Lung (tissue), 11 donors: ENCODE measurements at regions not wholly inside any gene's neighbourhood (a gene's known extent, or its start where the extent isn't known, plus 50 kb on each side); places are given as distances from the start of the nearest gene placed in this dataset.

Experiments used
- ATAC-seq: fragments of 200-7000 bp; cut with Tn5 transposase; one replicate; pipeline ENCODE4 v1.9.1; 2020; ENCODE audit warnings: moderate number of reproducible peaks; ENCODE audit not compliant: insufficient read depth, low FRiP score
- DNase-seq, 3 donors: peaks; one replicate each; pipeline ENCODE4 v3.0.0-alpha.2; 2013 to 2017
- H3K27ac ChIP-seq, 2 donors: one replicate each; pipeline ENCODE4 v1.5.1; 2013; ENCODE audit warnings: mild to moderate bottlenecking in 2 of 2, moderate library complexity in 2 of 2, control low read depth in 1 of 2, inconsistent platforms in 1 of 2, low read depth in 1 of 2, low read length in 1 of 2
- H3K27me3 ChIP-seq, 3 donors: one replicate each; pipeline ENCODE4 v1.5.1; 2013; ENCODE audit warnings: low read length in 2 of 3; ENCODE audit not compliant: control insufficient read depth in 3 of 3, insufficient read depth in 3 of 3
- H3K36me3 ChIP-seq, 4 donors: one replicate each; pipeline ENCODE4 v1.5.1; 2013; ENCODE audit warnings: low read length in 4 of 4, mild to moderate bottlenecking in 1 of 4, moderate library complexity in 1 of 4; ENCODE audit not compliant: control insufficient read depth in 4 of 4, insufficient read depth in 4 of 4
- H3K4me1 ChIP-seq, 5 donors: one replicate each; pipeline ENCODE4 v1.5.1; 2013; ENCODE audit warnings: low read length in 5 of 5, mild to moderate bottlenecking in 2 of 5, moderate library complexity in 1 of 5; ENCODE audit not compliant: control insufficient read depth in 5 of 5, insufficient read depth in 5 of 5
- H3K4me3 ChIP-seq: one replicate; pipeline ENCODE4 v1.5.1; 2013; ENCODE audit warnings: mild to moderate bottlenecking, control low read depth, moderate library complexity
- H3K9ac ChIP-seq, 2 donors: one replicate each; pipeline ENCODE4 v1.5.1; 2013; ENCODE audit warnings: low read length in 2 of 2, control low read depth in 1 of 2; ENCODE audit not compliant: insufficient read depth in 1 of 2
- H3K9me3 ChIP-seq, 4 donors: one replicate each; pipeline ENCODE4 v1.5.1; 2013; ENCODE audit warnings: low read length in 3 of 4, mild to moderate bottlenecking in 1 of 4, moderate library complexity in 1 of 4; ENCODE audit not compliant: control insufficient read depth in 4 of 4, insufficient read depth in 3 of 4
- WGBS, 2 donors: extraction: QIAGEN DNeasy Blood & Tissue Kit; methylation state at CpG; one replicate each; pipeline ENCODE4 v1.1.7; 2013; 5-methylcytosine and 5-hydroxymethylcytosine counted together
- TF ChIP-seq, protein P1 (sequence below): IDR thresholded peaks from 2 replicates; pipeline ENCODE4 v1.5.1; 2012; ENCODE audit warnings: mild to moderate bottlenecking; ENCODE audit errors: control extremely low read depth, extremely low read depth
- donor health status: control.
- donor health status: control.
- donor health status: Bipolar disorder and iron deficiency.
- donor health status: healthy.
- donor health status: DM: yes; HTN: yes; CAD: no.

DNA sequence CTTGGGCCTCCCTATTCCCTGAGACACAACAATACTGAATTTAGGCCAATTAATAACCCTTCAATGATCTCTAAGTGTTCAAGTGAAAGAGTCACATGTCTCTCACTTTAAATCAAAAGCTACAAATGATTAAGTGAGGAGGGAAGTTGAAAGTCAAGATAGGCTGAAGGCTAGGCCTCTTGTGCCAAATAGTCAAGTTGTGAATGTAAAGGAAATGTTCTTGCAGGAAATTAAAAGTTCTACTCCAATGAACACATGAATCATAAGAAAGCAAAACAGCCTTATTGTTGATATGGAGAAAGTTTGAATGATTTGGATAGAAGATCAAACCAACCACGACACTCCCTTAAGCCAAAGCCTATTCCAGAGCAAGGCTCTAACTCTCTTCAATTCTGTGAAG is 286.9 kb downstream of the MEIS1 start:
- no peak overlapping the region for H3K27ac ChIP-seq
- DNase-seq (no peak), ATAC-seq (no peak)
- H3K9me3 ChIP-seq, result peaks cover 0 to 2% (median 0%) of the 10 kb centered on the region in 4 donors
- H3K36me3 ChIP-seq, result no peaks in the 10 kb centered on the region
- TF ChIP-seq, protein P1, sequence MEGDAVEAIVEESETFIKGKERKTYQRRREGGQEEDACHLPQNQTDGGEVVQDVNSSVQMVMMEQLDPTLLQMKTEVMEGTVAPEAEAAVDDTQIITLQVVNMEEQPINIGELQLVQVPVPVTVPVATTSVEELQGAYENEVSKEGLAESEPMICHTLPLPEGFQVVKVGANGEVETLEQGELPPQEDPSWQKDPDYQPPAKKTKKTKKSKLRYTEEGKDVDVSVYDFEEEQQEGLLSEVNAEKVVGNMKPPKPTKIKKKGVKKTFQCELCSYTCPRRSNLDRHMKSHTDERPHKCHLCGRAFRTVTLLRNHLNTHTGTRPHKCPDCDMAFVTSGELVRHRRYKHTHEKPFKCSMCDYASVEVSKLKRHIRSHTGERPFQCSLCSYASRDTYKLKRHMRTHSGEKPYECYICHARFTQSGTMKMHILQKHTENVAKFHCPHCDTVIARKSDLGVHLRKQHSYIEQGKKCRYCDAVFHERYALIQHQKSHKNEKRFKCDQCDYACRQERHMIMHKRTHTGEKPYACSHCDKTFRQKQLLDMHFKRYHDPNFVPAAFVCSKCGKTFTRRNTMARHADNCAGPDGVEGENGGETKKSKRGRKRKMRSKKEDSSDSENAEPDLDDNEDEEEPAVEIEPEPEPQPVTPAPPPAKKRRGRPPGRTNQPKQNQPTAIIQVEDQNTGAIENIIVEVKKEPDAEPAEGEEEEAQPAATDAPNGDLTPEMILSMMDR, result no peak
- H3K4me1 ChIP-seq, result peaks cover 0 to 13% (median 2%) of the 10 kb centered on the region in 5 donors
- H3K27me3 ChIP-seq, result no peaks in the 10 kb centered on the region
- WGBS, 2 donors, result 78 to 89% methylated on average over 1 of the region's 1 CpG
- no peak overlapping the region for H3K9ac ChIP-seq
- no peak overlapping the region for H3K4me3 ChIP-seq

DNA sequence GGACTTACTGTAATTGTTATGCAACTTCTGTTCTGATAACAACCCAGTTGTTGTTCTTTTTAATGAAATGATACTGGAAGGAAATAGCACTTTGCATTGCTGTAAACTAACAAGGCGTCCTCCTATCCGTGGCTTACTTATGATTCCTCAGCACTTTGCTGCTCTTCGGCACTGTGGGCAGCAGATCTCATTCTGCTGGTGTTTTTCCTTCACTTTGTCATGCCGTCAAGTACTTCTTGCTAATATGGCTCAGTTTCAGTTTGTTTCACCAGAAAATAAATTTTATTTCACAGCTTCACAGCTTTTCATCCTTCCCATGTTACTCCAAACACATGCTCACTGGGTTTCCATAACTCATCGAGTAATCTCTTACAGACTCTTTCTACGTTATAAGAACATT is 289.3 kb downstream of the MEIS1 start:
- no peak overlapping the region for H3K9ac ChIP-seq
- 81% methylated on average over 6 of the region's 6 CpGs for WGBS, 2 donors
- H3K27ac ChIP-seq, result no peak overlapping the region
- DNase-seq (peak; percentile 20 to 72 (median 67)), ATAC-seq (no peak)
- no peak overlapping the region for H3K4me3 ChIP-seq
- H3K36me3 ChIP-seq, result no peaks in the 10 kb centered on the region
- peaks cover 0 to 19% (median 1%) of the 10 kb centered on the region in 5 donors for H3K4me1 ChIP-seq
- H3K9me3 ChIP-seq, result peaks cover 0 to 2% (median 0%) of the 10 kb centered on the region in 4 donors
- no peaks in the 10 kb centered on the region for H3K27me3 ChIP-seq
- TF ChIP-seq, protein P1, result no peak

DNA sequence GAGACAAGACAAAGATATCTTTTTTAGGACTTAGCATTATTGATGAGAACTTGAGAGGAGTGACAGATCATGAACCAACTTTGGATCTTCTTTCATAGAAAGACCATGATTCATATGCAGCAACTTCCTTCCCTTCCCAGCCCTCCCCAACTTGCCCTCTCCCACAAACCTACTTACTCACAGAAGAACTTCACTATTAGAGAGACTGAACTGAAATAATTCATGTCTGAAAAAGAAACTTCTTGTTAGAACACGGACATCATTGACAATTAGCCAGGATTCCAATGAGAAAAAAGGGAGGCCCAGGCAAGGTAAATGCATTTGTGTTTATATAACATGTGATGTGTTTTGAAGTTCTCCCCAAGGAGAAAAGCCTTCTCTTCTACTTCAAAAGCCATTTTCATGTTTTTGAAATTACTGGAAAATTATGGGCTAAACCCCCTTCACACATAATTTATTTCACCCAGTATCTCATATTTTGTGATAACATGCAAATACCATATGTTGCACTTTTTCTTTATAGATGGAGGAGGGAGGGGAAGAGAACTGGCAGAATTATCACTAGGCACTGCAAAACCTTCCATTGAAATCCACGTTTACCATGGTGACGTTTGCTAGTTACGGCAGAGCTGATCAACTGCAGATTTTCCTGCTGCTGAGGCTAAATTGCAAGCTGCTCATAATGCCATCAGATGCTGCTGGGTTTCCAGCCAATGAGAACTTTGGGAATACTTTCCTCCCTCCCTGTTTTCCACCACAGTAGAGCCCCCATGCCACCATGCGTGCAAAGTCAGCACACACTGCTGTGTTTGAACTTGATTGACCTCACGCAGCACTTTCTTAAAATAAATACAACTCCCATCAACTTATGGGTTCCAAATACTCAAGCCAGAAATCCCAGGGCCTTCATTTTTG is 294.7 kb downstream of the MEIS1 start:
- Histone ChIP-seq H3K9ac (no peak overlapping the region), H3K27ac (no peak overlapping the region), H3K36me3 (no peaks in the 10 kb centered on the region), H3K4me3 (no peak overlapping the region), H3K9me3 (no peaks in the 10 kb centered on the region), H3K4me1 (peaks cover 0 to 33% (median 0%) of the 10 kb centered on the region in 5 donors), H3K27me3 (no peaks in the 10 kb centered on the region)
- TF ChIP-seq, protein P1, result no peak
- DNase-seq, result peak; percentile 52 to 84 (median 81)
- ATAC-seq, result no peak
- 74 to 78% methylated on average over 6 of the region's 6 CpGs for WGBS, 2 donors
